ENCODE measurements at regions not wholly inside any gene's neighbourhood (a gene's known extent, or its start where the extent isn't known, plus 50 kb on each side); places are given as distances from the start of the nearest gene placed in this dataset.
"Not testable (repeated sequence)": the region's sequence is repeated elsewhere in the genome, so short reads cannot be mapped to it uniquely, and the experiment has no call there.

GRCh38 chr20:56885521-56885920, 256.4 kb downstream of the TFAP2C start:
- DNase-seq: no peak

- no peak for DNase-seq
These were observed 260.9 kb downstream of the TFAP2C start for GRCh38 chr20:56890011-56890410.

GRCh38 chr20:56893226-56893917, 264.3 kb downstream of the TFAP2C start:
- DNase-seq: no peak

DNA sequence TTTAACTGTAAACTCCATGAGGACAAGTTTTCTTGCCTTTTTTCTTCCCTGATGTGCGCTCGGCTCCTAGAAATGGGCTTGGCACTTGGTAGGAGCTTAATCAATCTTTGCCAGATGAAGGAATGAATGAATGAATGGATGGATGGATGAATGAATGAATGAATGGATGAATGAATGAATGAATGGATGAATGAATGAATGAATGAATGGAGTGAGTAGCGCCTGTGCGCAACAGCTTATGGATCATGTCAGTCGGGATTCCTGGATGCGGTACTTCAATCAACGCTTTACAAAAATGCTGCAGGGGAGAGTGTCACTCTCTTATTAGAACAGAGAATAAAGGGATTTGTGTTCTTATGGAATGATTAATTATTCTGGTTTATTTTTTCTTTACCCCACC, 267.3 kb downstream of the TFAP2C start:
- no peak for DNase-seq

DNA sequence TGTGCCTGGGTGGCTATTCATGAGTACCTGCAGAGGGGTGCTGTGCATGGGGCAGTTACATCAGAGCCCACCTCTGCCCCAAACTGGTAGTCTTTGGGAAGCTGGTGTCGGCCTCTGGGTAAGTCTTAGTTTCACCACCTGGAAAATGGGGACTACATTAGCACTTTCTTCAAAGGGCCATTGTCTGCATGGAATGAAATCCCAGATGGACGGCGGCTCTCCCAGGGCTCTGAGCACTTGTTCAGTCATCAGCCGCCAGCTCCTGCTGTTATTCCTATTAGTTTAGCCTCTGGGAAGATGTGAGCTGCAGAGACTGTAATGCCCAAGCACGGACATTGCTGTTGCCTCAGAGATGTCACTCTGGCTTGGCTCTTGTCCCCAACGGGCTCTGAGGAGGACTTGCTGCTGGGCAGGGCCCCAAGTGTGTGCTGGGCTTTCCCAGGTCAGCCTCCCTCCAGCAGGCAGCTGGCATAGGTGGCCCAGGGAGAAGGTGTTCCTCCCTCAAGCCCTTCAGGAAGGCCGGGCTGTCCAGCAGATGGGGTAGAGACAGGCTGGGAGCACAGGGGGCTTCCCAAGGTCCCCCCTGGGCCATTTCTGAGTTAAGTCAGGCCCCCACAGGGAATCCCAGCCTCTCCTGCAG, 268.3 kb downstream of the TFAP2C start:
- DNase-seq: no peak

DNA sequence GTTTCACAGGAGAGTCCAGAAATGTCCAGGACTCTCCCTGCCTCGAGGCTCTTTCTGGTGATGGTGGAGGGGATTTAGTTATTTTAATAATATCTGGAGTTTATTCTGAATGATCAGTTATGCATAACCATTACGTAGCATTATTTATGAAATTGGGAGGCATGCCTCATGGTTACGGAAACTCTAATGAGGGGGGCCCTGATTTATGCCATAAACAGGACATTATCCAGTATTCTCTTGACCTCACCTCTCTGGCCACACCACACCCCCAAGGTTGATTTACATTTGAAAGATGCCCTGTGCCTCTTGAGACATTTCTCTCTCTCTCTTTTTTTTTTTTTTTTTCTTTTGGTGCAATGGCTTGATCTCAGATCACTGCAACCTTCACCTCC, 268.8 kb downstream of the TFAP2C start:
- no peak for DNase-seq

GRCh38 chr20:56899506-56899905, 270.4 kb downstream of the TFAP2C start:
- DNase-seq: no peak

DNA sequence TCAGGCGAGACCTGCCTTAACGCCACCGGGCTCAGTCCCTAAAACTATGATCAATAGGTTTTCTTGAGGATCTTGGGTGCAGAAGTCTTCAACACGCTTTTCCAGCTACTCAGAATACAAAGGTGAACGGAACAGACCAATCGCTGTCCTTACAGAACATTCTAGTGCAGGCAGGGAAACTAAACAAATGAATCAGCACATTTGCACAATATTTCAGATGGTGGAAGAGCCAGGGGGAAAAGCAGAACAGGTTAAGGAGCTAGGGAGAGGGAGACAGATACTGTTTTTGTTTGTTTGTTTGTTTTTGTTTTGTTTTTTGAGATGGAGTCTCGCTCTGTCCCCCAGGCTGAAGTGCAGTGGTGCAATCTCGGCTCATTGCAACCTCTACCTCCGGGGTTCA, 271.1 kb downstream of the TFAP2C start:
- no peak for DNase-seq

DNA sequence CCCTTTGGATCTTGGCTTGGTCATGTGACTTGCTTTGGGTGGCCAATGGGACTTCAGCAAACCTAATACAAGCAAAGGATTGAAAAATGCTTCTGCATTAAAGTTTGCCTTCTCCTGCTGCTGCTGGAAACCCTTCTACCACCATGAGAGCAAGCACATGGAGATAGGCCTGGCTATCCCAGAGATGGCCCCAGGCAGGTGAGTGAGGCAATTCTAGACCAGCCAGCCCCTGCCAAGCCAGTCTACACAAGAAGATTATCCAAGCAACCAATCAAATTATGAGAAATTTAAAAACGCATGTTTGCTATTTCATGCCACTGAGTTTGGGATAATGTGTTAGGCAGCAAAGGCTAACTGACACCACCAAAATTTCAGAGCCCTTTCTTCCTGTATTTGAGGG, 274.3 kb downstream of the TFAP2C start:
- no peak for DNase-seq

GRCh38 chr20:56903858-56904257, 274.8 kb downstream of the TFAP2C start:
- DNase-seq: no peak

GRCh38 chr20:56909918-56910714, 281.0 kb downstream of the TFAP2C start:
- no peak for DNase-seq

DNA sequence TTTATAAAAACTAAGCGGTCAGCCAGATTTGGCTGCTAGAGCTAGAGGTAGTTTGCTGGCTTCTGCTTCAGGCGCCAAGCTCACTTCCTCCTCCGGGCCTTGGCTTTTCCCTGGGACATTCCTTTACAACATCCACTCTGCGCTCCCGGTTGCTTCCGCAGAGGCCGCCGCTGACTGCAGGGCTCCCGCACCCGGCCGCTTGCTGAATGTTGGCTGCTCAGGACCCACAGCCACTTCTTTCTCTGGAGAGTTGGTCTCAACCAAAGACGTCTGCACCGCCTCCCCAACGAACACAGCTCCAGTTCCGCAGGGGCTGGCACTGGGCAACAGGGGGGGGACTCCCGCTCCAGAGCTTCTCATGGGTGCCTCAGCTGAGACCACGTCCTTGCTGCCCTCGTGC, 282.8 kb downstream of the TFAP2C start:
- DNase-seq: no peak

DNA sequence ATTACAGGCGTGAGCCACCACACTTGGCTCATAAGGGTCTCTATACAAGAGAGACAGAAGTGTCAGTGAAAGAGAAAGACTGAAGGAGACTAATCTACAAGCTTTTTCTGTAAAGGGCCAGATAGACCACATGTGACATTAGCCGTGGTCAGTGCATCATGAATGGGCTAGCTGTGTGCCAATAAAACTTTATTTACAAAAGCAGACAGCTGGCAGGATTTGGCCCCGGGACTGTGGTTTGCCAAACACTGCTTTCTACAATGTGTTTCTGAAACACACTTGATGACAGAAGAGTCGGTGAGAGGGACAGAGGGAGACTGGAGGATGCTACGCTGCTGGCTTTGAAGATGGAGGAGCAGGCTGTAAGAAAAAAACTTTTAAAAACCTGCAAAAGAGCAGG, 285.4 kb downstream of the TFAP2C start:
- DNase-seq: no peak

- DNase-seq: no peak
These were observed 287.2 kb downstream of the TFAP2C start for GRCh38 chr20:56916345-56916622.

DNA sequence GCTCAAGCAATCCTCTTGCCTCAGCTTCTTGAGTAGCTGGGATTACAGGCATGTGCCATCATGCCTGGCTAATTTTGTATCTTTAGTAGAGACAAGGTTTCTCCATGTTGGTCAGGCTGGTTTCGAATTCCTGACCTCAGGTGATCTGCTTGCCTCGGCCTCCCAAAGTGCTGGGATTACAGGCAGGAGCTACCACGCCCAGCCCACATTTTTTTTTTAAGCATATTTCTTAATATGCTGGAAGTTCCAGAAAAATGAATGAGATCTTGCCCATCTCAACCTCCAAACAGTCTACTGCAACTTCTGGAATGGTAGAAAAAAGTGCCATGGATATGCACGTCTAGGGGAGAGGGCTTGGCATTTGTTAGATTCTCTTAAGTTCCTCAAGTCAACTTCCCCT, 290.9 kb downstream of the TFAP2C start:
- DNase-seq: not testable (repeated sequence)

GRCh38 chr20:56922497-56922896, 293.4 kb downstream of the TFAP2C start:
- DNase-seq: no peak

GRCh38 chr20:56924292-56925081, 295.4 kb downstream of the TFAP2C start:
- DNase-seq: no peak

- DNase-seq: no peak
These were observed 296.1 kb downstream of the TFAP2C start for GRCh38 chr20:56925082-56925830.

DNA sequence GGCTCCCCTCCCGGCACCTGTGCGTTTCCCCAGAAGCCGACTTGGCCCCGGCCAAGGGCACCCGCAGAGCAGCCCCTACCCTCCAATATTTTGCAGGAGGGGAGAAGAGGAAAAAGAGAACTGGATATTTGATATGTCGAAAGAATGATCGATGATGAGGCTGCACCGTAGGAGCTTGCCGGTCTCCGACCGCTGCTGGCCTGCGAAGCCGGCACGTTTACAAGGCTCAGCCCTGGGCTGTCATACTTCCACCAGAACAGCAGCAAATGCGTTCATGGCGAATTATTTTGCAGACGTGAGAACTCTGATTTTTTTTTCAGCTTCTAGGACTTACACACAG, 296.7 kb downstream of the TFAP2C start:
- no peak for DNase-seq

DNA sequence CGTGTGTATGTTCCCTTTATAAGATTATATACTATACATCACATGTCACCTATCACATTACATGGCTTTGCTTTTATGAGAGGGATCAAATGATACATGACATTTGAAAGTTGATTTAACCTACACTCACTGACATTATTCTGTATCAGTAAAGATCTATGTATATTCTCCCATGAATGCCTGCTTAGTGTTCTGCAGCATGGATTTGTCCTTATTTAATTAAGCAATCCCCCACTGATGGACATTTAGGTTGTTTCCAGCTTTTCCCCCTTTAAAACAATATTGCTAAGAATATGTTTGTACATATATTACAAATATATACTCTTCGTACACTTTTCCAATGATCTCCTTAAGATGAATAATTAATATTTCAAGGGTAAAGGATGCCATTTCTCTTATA, 297.4 kb downstream of the TFAP2C start:
- no peak for DNase-seq

- no peak for DNase-seq
These were observed 298.0 kb downstream of the TFAP2C start for GRCh38 chr20:56927127-56927526.

DNA sequence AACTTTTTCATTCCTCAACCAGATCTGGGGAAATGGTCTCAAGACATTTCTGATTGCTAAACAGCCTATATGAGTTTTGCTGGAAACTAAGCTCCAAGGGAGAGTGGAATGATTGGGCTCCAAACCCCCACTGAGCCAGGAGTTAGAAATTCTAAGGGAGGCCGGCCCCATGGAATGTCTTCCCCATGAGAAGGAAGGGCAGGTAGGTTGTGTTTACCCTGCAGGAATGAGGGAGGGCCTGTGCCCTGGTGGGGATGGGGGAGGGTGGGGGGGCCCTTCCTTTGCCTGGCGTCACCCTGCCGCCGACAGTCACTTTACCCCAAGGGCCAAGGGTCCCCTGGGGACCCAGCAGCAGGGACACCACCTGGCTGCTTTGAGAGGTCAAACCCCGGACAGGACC, 298.9 kb downstream of the TFAP2C start:
- DNase-seq: no peak

- DNase-seq: no peak
These were observed 300.5 kb downstream of the TFAP2C start for GRCh38 chr20:56929606-56930005.
